HG03469 (cell line): ENCODE measurements at regions not wholly inside any gene's neighbourhood (a gene's known extent, or its start where the extent isn't known, plus 50 kb on each side); places are given as distances from the start of the nearest gene placed in this dataset.

Experiments used
- ATAC-seq: cut with Tn5 transposase; IDR thresholded peaks from one replicate; pipeline ENCODE4 v1.9.1; 2021; ENCODE audit warnings: mild to moderate bottlenecking, moderate library complexity, moderate number of reproducible peaks; ENCODE audit not compliant: unreplicated experiment

DNA sequence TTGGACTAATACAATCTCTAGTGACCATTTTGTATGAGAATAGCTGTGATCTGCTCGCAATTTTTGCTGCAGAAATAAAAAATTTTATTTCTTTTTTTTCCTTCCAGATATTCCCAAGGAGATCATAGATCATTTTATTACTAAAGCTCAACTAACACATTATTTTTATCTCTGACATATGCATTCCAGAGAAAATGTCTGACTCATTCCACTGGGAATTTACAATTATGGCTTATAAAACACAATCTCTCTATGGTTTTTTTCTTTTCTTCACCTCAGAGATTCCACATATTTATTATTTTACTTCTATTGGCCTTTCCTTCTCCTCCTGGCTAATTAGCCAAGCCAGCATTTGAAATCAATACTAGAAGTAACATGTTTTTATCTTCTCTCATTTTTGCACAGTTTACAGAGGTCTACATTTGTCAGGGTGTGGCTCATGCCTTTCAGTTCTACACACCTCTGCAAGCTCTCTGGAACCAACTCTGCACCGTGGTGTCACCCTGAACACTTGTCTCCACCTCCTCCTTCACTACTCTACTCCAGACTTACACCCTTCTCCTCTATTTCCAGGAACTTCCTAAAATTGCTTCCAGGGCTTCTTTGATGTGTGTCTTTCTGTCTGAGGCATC lies 59.8 kb upstream of the GPM6A start:
- ATAC-seq: no peak

DNA sequence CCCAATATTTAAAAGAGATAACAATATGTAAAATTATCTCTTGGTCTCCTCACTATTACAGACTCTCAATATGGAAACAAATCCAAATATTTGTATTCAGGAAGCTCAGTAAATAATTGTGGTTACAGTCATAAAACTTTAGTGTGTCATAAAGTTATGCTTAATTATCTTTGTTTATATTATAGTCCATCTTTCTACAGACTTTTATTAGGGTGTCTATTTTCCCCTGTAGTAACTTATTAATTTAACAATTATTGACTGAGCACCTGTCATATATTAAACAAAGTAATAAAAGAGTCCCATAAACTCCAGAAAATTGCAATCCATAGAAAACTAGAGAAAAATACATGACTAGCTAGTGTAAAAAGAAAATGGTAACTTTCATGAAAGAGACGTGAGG lies 61.6 kb upstream of the GPM6A start:
- no peak for ATAC-seq

DNA sequence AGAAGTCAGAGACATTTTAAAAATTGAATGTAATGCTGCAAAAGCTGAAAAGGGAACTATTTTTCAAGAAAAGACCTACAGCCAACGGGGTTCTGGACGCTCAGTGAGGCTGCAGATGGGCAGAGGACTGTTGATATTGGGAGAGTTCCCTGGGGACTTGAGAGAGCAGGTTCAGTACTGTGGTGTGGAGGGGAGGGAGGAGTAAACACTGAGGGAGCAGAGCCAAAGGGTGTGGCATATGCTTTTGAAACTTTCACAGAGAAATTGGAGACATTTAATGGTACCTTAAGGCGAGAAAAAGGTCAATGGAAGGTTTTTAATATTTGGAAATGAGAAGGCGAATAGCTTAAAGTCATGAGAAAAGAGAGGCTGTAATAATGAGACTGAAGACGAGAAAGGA lies 62.2 kb upstream of the GPM6A start:
- no peak for ATAC-seq

DNA sequence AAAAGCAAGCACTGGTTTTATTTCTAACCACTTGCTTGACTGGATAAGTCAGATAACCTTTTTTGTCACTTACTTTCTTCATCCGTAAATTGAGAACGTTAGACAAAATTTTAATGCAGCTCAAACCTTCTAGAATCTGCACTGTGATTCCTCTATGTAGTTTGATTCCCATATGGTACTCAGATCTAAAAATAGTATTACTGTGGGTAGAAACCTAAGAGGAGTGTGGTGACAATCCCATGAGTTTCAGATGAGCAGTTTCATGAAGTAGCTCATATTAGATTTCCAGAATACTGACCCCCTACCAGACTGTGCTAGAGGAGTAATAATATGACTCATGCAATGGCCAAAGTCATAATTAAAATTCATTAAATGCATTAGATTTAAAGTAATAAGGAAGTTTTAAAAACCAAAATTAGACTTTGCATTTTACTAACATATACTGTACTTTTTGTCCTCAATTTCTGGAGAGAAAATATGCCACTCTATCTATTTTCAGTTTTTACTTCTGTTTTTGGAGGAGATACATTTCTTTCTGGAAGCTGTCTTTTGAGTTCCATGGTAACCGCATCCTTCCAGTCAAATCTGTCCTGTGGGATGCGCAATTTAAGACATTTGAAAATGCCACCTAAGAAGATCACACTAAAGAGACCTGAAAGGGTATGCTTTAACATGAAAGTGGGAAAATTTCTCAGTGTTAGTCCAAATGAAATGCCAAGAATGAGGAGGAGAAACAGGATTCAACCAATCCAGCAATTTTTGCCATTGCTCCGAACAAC lies 64.1 kb upstream of the GPM6A start:
- no peak for ATAC-seq

DNA sequence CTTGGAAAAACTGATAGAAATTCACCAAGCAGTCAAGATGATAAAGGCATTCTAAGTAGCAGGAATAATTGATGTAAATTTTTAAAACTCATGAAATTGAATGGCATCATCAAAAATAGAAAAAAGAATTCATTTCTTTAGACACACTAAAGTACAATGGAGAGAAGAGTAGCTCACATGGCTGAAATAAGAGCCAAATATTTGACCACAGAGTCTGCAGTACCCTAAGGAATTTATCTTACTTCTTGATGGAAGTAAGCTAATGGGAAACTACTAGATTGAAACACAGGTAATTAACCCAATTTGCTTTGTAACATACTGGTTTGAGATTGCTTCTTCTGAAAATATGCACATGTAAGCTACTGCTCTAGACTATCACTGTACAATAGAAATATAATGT lies 70.8 kb upstream of the GPM6A start:
- no peak for ATAC-seq

DNA sequence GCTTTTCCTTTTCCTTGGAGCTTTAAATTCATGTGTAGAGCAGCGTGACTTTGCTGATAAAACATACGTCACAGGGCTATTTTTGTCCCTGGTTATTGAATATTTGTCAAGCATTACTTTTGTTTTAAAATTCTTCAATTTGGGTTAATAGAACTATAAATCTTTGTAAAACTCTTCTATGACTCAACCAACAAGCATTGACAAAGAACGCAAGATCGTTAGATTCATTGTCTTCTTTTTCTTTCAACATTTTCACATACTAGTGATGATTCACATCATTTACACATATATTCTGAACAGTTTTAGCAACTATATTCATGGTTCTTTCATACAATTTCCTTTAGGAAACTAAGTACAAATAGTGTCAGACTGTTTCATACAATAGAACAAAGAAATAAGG lies 72.0 kb upstream of the GPM6A start:
- no peak for ATAC-seq

DNA sequence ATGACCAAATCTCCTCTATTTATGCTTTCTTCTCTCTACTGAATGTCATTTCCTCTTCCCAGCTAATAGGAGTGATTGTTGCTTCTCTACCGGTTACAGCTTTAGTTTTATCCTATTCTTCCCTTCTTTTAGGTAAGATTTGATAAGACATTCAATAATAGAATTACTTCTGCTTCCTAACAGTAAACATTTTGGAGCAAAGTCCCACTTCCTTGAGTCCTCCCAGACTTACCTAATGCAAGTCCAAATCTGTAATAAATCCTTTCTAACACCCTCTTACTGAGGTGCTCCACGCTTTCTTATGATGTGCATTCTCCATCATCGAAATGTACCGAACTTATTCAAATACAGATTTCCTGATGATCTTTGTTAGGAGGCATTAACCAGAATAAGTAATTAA lies 79.2 kb upstream of the GPM6A start:
- ATAC-seq: no peak

DNA sequence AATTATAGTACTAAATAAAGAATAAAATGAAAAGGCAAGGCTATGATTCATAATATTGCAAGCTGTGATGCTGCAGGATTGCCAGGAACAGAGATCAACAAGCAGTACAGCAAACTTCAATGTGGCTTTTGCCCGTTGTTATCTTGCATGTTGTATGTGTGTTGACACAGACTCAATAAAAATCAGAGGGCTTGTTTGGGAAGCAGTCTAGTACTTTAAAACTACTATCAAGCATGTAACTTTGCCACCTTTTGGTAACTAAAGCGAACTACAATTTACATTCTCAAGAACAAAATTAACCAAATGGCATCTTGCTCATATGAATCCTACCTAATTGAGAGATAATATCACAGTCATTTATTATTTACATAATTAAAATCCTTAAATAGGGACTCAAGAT lies 79.8 kb upstream of the GPM6A start:
- ATAC-seq: no peak

DNA sequence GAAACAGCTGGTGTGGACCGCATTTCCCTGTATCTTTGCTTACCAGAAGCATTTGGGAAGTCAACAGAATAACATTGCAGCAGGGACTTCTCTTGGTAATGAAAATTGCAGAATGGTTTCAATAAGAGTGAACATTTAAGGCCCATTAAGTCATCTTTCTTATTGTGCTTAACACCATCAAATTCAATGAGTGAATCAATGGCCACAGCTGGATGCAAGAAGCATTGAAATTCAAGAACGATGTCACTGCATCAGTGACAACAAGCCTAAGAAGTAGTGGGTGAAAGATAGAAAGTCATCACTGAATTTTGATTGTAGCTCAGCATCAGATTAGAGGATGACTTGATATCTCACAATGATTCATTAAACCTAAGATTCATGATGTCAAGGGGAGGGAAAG lies 93.9 kb upstream of the GPM6A start:
- ATAC-seq: no peak

DNA sequence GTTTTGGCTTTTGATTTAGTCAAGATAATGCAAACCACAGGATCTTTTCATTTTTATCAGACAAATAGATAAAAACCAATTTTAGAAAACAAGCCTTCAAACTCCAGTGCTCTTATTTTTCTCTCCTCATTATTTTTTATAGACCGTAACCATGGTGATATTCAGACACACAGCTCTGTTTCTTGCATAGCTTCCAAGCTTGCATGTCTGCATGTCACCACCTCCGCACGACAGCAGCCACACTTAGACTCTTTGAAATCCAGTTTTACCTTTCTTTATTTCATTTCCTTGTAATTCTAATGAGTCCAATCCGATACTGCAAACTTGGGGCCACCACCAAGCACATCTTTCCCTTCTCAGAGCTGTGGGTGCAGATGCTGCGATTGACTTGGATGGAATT lies 94.3 kb upstream of the GPM6A start:
- no peak for ATAC-seq

DNA sequence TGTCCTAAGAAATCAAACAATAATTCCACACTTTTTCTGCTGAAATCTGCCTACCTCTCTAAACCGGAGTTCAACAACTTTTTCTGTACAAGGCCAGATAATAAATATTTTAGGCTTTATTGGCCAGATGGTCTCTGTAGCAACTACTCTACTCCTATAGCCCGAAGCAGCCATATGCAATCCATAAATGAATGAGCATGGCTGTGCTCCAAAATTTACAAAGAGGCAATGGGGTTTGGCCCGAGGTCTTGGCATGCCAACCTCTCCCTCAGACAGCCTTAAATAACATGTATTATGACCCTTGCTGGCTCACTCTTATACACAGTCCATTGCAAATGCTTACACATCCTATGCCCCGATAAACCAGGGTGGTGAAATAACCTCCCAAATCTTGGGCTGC lies 98.6 kb upstream of the GPM6A start:
- ATAC-seq: no peak

DNA sequence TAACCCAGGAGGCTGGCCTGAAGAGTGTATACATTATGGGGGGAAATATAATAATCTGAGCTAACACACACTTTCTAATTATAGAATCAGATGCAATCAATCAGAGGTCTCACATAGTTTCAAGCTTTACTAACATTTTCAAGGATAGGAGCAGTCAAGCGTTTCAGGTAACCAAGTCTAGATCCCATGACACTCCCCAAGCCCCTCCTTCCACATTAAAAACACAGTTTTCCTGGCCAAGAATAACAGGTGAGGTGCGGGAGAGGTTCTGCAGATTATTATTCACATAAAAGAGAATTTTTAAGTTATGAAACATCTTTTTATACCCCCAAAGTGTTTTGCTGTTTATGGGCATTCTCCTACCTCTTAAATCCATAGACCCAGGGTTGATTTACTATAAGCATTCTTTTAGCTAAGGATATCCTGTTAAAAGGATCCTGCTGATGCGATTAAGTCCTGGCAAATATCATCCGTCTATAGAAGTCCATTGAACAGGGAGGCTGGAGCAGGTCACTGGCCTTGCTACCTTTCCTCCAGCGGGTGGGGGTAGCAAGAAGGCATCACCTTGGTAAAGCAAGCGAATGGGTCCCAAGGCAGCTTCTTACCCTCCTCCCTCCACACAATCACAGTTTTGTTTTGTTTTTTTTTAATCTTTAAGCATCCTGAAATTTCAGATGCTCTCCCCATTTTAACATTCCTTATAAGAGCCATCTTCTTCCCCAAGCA lies 104.7 kb upstream of the GPM6A start:
- ATAC-seq: no peak

DNA sequence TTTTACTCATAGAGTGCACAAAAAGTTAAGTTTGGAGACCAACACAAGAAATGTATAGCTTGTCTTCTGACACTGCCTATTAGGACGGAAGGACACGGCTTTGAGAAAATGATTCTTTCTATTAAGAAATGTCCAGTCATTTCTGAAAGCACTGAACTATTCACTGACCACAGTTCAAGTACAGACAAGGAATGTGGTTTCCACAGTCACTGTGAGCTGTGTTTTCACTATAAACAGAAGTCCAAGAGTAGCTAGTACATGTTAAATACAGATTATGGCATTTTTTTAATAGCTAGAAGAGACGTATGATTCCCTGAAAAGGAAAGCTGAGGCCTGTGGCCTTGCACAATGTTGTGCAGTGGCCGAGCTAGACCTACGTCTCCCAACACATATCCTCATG lies 115.1 kb upstream of the GPM6A start:
- ATAC-seq: no peak

DNA sequence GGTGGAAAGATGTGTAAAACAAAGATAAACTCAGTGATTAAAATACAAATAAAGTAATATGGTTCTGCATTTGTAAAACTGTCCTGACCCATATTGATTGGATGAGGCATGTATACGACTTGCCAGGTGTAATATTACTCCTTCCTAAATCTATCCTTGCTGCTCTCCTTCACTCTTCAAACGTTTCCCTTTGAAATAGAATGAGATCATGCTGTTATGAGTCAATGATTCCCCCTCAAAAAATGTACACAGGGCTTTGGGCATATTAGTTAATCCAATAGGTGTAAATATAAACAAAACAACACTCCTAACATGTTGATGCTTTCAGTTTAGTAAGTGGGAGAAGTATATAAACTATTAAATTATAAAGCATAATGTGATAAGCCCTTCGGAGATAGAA lies 117.4 kb upstream of the GPM6A start:
- no peak for ATAC-seq

DNA sequence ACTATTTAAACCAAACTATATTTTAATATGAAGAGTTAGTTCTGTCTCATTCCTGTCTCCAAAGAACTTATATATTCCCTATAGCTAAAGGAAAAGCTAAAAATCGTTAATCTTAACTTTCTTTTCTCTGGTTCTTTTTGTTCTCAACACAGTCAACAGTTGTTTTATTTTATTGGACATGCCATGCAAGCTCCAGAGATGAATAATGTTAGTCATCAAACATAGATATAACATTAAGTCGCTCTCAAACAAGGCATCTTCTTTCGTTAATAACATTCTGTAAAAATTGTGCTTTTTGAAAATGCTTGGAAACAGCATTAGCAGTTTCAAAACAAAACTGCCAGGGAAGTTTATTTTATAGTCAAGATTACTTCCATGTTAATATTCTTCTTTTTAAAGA lies 117.9 kb upstream of the GPM6A start:
- no peak for ATAC-seq

DNA sequence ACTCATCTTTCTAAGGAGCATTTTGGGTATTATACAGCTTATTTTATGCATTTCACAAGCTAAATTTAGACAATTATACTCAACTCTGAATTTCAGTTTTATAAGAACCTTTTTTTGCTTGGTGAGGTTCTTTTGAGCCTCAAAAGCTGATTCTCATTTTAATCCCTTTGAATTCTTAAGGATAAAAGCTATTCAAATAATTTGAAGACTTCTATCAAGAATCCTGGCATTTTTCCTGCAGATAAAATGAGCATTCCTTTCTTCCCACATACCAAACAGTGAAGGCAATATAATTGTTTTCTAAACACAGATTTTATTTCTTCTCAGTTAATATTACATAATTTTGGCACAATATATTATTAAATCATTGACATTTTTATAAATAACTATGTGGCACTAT lies 118.4 kb upstream of the GPM6A start:
- ATAC-seq: no peak

DNA sequence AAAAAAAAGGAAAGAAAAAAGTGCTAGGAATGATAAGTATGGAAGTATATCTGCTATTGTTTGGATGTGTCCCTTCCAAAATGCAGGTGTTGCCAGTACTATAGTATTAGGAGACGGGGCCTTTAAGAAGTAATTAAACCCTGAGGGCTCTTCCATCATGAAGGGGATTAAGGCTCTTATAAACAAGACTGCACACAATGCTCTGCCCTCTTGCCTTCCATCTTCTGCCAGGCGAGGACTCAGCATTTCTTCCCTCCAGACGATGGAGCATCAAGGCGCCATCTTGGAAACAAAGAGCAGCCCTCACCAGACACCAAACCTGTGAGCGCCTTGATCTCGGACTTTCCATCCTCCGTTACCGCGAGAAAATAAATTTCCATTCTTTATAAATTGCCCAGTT lies 120.1 kb upstream of the GPM6A start:
- no peak for ATAC-seq

DNA sequence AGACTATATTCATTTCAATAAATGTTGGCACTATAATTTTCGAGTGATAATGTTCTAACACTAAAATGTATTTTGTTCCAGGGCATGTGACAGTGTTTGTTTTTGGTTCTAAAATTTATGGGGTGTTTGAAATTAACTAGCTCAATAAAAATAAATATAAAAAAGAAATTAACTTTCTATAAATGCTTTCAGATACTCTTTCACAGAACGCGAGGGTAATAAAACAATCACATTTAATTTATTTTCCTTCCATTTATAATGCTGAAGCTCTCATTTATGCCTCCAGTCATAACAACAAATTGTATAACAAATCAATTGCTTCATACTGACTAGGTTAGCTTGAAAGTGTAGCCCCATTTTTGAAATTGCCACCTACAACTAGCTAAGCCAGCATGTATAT lies 122.4 kb upstream of the GPM6A start:
- ATAC-seq: no peak

DNA sequence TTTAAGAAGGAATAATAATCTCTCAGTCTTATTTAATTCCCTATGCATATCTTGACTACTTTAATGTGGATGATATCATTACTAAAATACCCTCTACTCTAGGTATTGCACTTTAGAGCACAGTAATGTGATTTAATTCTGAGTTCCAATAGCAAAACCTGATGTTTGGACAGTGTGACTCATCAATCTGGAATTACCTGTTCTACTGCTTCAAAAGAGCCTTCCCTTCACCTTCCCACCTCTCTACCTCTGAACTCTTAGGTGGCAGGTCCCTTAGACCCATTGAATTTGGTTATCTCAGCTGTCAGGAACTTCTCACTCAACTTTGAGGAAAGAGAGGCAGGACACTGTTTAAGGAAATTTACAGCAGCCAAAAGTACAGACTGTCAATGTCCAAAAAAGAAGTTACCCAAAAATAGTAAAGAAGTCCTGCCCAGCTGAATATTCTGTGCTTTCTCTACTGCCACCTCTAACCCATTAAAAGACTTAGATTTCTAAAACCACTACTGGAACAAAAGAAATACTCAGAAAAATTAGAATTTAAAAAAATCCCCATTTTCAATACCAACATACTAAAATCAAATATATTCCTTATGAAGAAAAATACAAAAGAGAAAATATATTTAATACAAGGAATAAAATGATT lies 123.1 kb upstream of the GPM6A start:
- ATAC-seq: no peak

DNA sequence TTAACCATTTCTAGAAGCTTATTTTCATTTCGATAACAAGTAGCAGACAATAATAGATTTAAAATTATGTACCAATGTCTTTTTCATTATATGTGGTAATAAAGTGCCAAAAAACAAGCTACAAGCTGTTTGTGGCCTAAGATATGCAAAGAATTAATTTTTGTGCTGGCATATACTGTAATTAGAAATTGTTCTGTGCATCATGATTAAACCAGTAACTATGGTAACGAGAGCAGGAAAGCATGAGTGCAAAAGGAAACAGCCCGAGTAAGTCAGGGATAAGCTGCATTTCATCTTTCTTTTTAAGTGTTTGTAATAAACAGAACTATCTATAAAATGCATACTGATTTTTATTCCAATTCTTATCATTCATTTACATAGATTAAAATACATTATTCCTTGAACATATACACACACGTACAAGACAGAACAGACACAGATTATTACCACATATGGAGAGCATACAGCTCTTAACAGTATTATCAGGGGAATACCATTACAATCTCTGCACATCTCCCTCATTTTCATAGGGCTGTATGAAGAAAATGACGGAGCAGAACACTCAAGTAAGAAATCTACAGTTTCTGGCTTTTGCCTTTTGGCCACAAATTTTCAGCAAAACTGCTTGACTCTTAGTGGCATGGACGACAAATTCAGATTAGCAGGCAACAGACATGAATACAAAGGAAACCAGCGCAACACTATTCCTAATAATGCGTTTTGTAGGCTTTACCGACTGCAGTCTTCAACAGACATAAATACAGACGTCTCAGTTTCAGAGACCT lies 121.3 kb upstream of the WDR17 start:
- no peak for ATAC-seq
